CD4-positive, CD25-positive, alpha-beta regulatory T cell (primary cell): ENCODE measurements at regions not wholly inside any gene's neighbourhood (a gene's known extent, or its start where the extent isn't known, plus 50 kb on each side); places are given as distances from the start of the nearest gene placed in this dataset.
"Not testable (repeated sequence)": the region's sequence is repeated elsewhere in the genome, so short reads cannot be mapped to it uniquely, and the experiment has no call there.

Source experiments
- ATAC-seq, 2 donors: fragments of 150-1000 bp; cut with Tn5 transposase; one replicate each; pipeline ENCODE4 v1.10.0; 2021; ENCODE audit warnings: low read depth in 2 of 2, moderate number of reproducible peaks in 2 of 2, moderate library complexity in 1 of 2
- DNase-seq, 3 donors: peaks; one replicate each; pipeline versions ENCODE4 v3.0.0 to v3.0.0-alpha.2; 2012 to 2022; ENCODE audit warnings: mixed read lengths in 1 of 3
- H3K27ac ChIP-seq: one replicate; pipeline ENCODE4 v1.7.0; 2013; ENCODE audit warnings: mild to moderate bottlenecking, low read length; ENCODE audit not compliant: insufficient read depth, poor library complexity, severe bottlenecking
- H3K27me3 ChIP-seq: one replicate; pipeline ENCODE4 v1.7.0; 2013; ENCODE audit warnings: low read length; ENCODE audit not compliant: control insufficient read depth, insufficient read depth
- H3K36me3 ChIP-seq: one replicate; pipeline ENCODE4 v1.7.0; 2013; ENCODE audit warnings: mild to moderate bottlenecking, low read length, moderate library complexity; ENCODE audit not compliant: control insufficient read depth, insufficient read depth
- H3K4me1 ChIP-seq: 2 replicates; pipeline ENCODE4 v1.7.0; 2013; ENCODE audit warnings: mild to moderate bottlenecking, low read length; ENCODE audit not compliant: insufficient read depth, control insufficient read depth, poor library complexity, severe bottlenecking
- H3K4me3 ChIP-seq: one replicate; pipeline ENCODE4 v1.7.0; 2013; ENCODE audit warnings: low read depth, mild to moderate bottlenecking, low read length, moderate library complexity
- H3K9me3 ChIP-seq, 2 experiments: 1 replicate in 1 of 2; 2 replicates in 1 of 2; pipeline ENCODE4 v1.7.0; 2013; ENCODE audit warnings: low read length in 2 of 2, mild to moderate bottlenecking in 1 of 2, moderate library complexity in 1 of 2; ENCODE audit not compliant: control insufficient read depth in 2 of 2
- H3K27ac Mint-ChIP-seq, 3 donors: one replicate each; pipeline ENCODE4 v1.8.0; 2020 to 2022; ENCODE audit warnings: mild to moderate bottlenecking in 3 of 3, mixed read lengths in 3 of 3, moderate library complexity in 2 of 3
- H3K27me3 Mint-ChIP-seq: one replicate; pipeline ENCODE4 v1.8.0; 2022; ENCODE audit warnings: mild to moderate bottlenecking, mixed read lengths
- H3K36me3 Mint-ChIP-seq: one replicate; pipeline ENCODE4 v1.8.0; 2020; ENCODE audit warnings: mixed read lengths
- H3K4me1 Mint-ChIP-seq, 4 donors: one replicate each; pipeline ENCODE4 v1.8.0; 2020 to 2022; ENCODE audit warnings: mixed read lengths in 4 of 4, mild to moderate bottlenecking in 1 of 4
- H3K4me3 Mint-ChIP-seq, 4 donors: one replicate each; pipeline ENCODE4 v1.8.0; 2020 to 2022; ENCODE audit warnings: mild to moderate bottlenecking in 4 of 4, mixed read lengths in 4 of 4, moderate library complexity in 3 of 4
- H3K9me3 Mint-ChIP-seq, 7 donors: one replicate each; pipeline ENCODE4 v1.8.0; 2020 to 2022; ENCODE audit warnings: mixed read lengths in 7 of 7, mild to moderate bottlenecking in 3 of 7, moderate library complexity in 2 of 7

- H3K27me3 ChIP-seq, DNase-seq, H3K4me3 Mint-ChIP-seq, H3K36me3 Mint-ChIP-seq, H3K9me3 ChIP-seq, H3K4me3 ChIP-seq, H3K27me3 Mint-ChIP-seq, H3K27ac Mint-ChIP-seq, H3K4me1 Mint-ChIP-seq, ATAC-seq, H3K27ac ChIP-seq, H3K4me1 ChIP-seq, H3K9me3 Mint-ChIP-seq, H3K36me3 ChIP-seq: not testable (repeated sequence)
These were observed 337.8 kb downstream of the RPIA start for GRCh38 chr2:89029257-89029656.

- ATAC-seq, H3K4me1 Mint-ChIP-seq, H3K27ac ChIP-seq, H3K36me3 ChIP-seq, H3K4me3 Mint-ChIP-seq, H3K27ac Mint-ChIP-seq, H3K9me3 Mint-ChIP-seq, H3K4me1 ChIP-seq, H3K27me3 Mint-ChIP-seq, H3K4me3 ChIP-seq, H3K27me3 ChIP-seq, H3K36me3 Mint-ChIP-seq, H3K9me3 ChIP-seq: not testable (repeated sequence)
- DNase-seq: peak in 2 of 3 donors; percentile 8 to 30
These were observed 356.9 kb downstream of the RPIA start for GRCh38 chr2:89048138-89049066.

- H3K27me3 Mint-ChIP-seq: not testable (repeated sequence)
These were observed 367.1 kb downstream of the RPIA start for GRCh38 chr2:89058616-89059015.

GRCh38 chr2:89061174-89061573, 369.7 kb downstream of the RPIA start:
- not testable (repeated sequence) for H3K27me3 Mint-ChIP-seq, H3K27ac ChIP-seq, ATAC-seq, H3K36me3 ChIP-seq, H3K4me1 Mint-ChIP-seq, H3K27ac Mint-ChIP-seq, H3K9me3 ChIP-seq, H3K4me1 ChIP-seq, H3K9me3 Mint-ChIP-seq, H3K27me3 ChIP-seq, H3K4me3 Mint-ChIP-seq, H3K36me3 Mint-ChIP-seq, DNase-seq, H3K4me3 ChIP-seq

More at GRCh38 chr2:89058616-89059015, 367.1 kb downstream of the RPIA start:
- H3K4me3 ChIP-seq, H3K27me3 ChIP-seq, H3K4me1 Mint-ChIP-seq, H3K4me3 Mint-ChIP-seq, H3K36me3 ChIP-seq, DNase-seq, H3K36me3 Mint-ChIP-seq, H3K9me3 Mint-ChIP-seq, H3K27ac ChIP-seq, H3K4me1 ChIP-seq, H3K27ac Mint-ChIP-seq, H3K9me3 ChIP-seq, ATAC-seq: not testable (repeated sequence)

- H3K36me3 Mint-ChIP-seq, H3K27ac ChIP-seq, H3K27ac Mint-ChIP-seq, H3K4me3 Mint-ChIP-seq, H3K4me1 ChIP-seq, DNase-seq, H3K4me1 Mint-ChIP-seq, H3K27me3 Mint-ChIP-seq, H3K9me3 ChIP-seq, H3K9me3 Mint-ChIP-seq, H3K36me3 ChIP-seq, ATAC-seq, H3K27me3 ChIP-seq, H3K4me3 ChIP-seq: not testable (repeated sequence)
These were observed 385.3 kb downstream of the RPIA start for GRCh38 chr2:89076771-89077170.

GRCh38 chr2:89092911-89093310, 401.4 kb downstream of the RPIA start:
- not testable (repeated sequence) for H3K4me1 ChIP-seq, H3K27me3 ChIP-seq, H3K9me3 Mint-ChIP-seq, H3K4me3 Mint-ChIP-seq, H3K36me3 ChIP-seq, H3K27me3 Mint-ChIP-seq, H3K27ac ChIP-seq, H3K27ac Mint-ChIP-seq, DNase-seq, H3K4me1 Mint-ChIP-seq, H3K4me3 ChIP-seq, H3K36me3 Mint-ChIP-seq, ATAC-seq, H3K9me3 ChIP-seq

- not testable (repeated sequence) for H3K4me1 ChIP-seq, H3K4me3 Mint-ChIP-seq, H3K36me3 Mint-ChIP-seq, ATAC-seq, H3K27ac ChIP-seq, DNase-seq, H3K27me3 ChIP-seq, H3K9me3 Mint-ChIP-seq, H3K9me3 ChIP-seq, H3K4me1 Mint-ChIP-seq, H3K36me3 ChIP-seq, H3K27ac Mint-ChIP-seq, H3K4me3 ChIP-seq, H3K27me3 Mint-ChIP-seq
These were observed 403.6 kb downstream of the RPIA start for GRCh38 chr2:89095060-89095459.

- not testable (repeated sequence) for H3K36me3 Mint-ChIP-seq, H3K27me3 ChIP-seq, H3K36me3 ChIP-seq, DNase-seq, H3K27ac Mint-ChIP-seq, ATAC-seq, H3K4me1 ChIP-seq, H3K27ac ChIP-seq, H3K4me3 ChIP-seq, H3K27me3 Mint-ChIP-seq, H3K9me3 ChIP-seq, H3K9me3 Mint-ChIP-seq, H3K4me1 Mint-ChIP-seq, H3K4me3 Mint-ChIP-seq
These were observed 411.1 kb downstream of the RPIA start for GRCh38 chr2:89102587-89102986.
